ENCODE measurements at regions not wholly inside any gene's neighbourhood (a gene's known extent, or its start where the extent isn't known, plus 50 kb on each side); places are given as distances from the start of the nearest gene placed in this dataset.

GRCh38 chr12:127649961-127650360 lies 617.0 kb upstream of the TMEM132C start:
- DNase-seq, result no peak

DNA sequence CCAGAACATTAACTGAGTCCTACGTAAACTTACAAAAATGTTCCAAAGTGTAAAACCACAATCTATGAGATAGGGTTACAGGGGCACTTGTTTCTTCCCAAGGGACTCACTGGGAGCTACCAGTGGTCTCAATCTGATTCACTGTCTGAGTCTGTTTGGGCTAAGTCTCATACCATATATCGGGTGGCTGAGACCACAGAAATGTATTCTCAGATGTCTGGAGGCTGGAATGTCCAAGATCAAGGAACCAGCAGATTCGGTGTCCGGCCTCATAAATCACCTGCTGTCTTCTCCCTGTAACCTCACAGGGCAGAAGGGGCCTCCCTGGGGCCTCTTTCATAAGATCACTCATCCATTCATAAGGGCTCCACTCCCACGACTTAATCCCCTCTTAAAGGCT lies 616.3 kb upstream of the TMEM132C start:
- no peak for DNase-seq

GRCh38 chr12:127652281-127652680 lies 614.7 kb upstream of the TMEM132C start:
- DNase-seq, result no peak

GRCh38 chr12:127654383-127654985 lies 612.5 kb upstream of the TMEM132C start:
- no peak for DNase-seq

DNA sequence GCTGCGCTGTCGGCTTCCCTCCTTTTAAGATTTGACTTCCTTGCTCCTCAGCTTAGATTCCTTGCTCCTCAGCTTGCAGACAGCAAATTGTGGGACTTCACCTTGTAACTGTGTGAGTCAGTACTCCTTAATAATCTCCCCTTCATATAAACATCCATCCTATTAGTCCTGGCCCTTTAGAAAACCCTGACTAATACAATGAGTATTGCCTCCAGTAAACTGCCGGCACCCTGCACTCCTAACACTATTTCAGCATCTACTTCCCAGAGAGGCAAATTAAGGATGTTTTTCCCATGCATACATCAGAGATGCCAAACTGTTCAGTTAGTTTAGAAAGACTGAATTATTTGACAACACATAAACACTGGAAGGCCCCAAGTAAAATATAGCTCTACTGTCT lies 611.3 kb upstream of the TMEM132C start:
- no peak for DNase-seq

DNA sequence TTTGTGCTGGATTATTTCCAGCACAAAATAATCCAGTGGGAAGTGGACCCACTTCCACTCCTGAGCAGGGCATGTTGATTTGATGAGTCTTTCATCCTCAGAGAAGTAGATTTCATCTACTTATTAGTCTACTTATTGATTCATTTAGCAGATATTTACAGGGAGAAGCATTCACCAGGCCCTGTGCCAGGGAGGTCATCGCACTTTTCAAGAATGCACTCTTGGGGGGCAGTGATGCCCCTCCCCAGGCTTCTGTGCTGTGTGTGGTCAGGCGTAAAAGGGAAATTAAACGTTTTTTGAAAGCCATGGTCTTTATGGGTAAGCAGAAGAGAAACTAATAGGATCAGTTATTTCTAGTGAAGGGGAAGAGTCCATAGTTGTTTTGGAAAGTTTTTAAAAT lies 610.7 kb upstream of the TMEM132C start:
- no peak for DNase-seq

DNA sequence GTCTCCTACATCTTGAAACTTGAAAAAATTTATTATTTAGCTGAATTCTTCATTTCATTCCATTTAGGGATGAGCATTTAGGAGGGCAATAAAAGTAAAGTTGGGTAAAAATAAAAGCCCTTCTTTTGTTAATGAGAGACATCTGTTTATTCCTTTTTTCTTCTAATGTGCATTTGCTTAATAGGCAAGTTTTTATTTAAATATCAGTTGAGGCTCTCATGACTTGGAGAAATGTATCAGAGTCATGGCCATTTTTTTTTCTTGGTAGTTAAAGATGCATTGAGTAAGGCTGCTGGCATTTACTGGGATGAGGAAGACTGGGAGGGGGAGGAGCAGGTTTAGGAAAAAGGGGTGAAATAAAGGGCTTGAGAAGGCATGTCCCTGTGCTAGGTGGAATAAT lies 609.9 kb upstream of the TMEM132C start:
- DNase-seq, result no peak

- no peak for DNase-seq
These were observed 606.0 kb upstream of the TMEM132C start for GRCh38 chr12:127660961-127661360.

- no peak for DNase-seq
These were observed 603.3 kb upstream of the TMEM132C start for GRCh38 chr12:127663716-127664115.

DNA sequence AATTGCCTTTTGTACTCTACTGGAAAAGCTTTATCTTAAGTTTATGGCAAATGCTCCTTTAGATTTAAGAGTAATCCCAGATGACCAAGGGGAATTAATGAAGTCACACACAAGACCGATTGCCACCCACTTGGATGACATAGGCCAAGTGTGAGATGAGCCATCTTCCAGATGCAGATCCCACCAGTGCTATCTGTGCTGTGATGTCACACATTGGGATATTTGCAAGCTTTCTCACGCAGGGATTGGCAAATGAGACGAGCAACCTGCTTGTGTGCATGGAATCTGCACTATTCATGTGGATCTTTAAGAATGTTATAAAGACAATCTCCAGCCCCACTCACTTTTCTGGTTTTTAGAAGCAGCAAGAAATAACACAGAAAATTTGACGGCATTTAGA lies 602.1 kb upstream of the TMEM132C start:
- no peak for DNase-seq

- DNase-seq, result no peak
These were observed 599.8 kb upstream of the TMEM132C start for GRCh38 chr12:127667131-127667685.

DNA sequence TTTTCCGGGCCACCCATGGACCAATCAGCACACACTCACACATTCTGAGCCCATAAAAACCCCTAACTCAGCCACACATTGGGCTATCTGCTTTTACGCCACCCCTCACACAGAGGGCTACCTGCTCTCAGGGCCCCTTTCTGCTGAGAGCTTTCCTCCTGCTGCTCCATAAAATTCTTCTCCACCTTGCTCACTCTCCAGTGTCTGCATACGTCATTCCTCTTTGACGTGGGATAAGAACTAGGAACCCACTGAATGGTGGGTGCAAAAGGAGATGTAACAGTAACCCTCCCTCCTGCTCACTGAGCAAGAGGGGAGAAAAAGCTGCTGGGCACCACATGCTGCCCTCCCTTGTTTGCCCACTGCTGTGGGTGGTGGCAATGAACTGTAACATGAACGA lies 596.7 kb upstream of the TMEM132C start:
- no peak for DNase-seq

GRCh38 chr12:127670796-127671195 lies 596.2 kb upstream of the TMEM132C start:
- DNase-seq, result no peak

DNA sequence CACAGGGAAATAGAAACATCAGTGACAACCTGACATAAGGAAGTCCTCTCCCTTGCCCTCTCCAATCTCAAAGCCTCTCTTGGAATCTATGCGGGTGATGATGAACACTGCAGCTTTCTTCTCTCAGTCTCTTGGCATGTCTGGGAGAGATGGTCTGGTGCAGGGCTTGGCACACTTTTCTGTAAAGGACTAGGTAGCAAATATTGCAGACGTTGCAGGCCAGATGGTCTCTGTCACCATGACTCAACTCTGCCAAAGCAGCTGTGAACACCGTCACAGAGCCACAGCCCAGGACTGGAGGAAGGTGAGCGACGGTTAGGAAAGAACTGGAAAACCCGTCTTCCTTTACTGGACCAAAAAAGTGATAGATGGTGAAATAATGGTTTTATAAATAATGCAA lies 591.0 kb upstream of the TMEM132C start:
- DNase-seq, result no peak

GRCh38 chr12:127677537-127678131 lies 589.3 kb upstream of the TMEM132C start:
- DNase-seq, result peak; percentile 73

- no peak for DNase-seq
These were observed 588.0 kb upstream of the TMEM132C start for GRCh38 chr12:127678945-127679344.

DNA sequence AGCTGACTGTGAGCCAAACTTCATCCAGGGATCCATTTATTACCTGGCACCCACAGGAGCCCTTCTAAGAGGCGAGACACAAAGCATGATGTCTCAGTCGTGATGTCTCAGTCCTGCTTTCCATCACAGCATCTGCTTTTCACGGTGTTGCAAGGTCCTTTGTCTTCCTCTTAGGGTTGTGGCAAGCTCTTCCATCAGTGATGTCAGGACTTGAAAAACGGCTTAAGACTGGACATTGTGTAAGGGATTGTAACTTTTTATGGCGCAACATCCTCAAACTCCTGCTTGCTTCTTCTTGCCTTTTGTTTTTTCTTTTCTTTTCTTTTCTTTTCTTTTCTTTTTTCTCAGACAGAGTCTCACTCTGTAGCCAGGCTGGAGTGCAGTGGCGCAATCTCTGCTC lies 586.5 kb upstream of the TMEM132C start:
- DNase-seq, result no peak

DNA sequence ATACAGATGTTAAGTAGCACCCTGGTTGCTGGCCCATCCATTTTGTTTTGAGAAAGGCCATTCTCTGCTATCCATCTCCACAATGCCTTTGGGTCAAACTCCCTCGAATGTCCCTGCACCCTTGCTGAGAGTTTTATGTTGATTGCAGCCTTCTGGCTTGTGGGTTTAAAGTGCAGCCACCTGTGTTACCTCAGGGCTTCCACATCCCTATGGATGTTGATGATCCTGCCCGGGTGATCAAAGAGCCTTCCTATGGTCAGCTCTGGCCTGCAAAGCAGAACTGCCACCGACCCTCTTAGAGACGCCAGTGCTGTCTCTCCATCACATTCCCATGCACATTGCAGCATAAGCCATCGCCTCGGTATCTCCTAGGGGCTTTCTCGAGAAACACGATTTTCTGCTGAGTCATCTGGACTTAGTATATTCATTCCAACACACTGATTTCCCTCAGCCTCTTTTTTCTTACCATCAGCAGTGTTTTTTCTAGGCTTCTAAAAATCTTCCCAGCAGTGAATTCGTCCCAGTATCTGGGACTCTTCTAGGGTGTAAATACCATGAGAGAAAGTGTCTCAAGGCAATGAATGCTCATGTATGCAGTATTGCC lies 585.7 kb upstream of the TMEM132C start:
- DNase-seq, result no peak

DNA sequence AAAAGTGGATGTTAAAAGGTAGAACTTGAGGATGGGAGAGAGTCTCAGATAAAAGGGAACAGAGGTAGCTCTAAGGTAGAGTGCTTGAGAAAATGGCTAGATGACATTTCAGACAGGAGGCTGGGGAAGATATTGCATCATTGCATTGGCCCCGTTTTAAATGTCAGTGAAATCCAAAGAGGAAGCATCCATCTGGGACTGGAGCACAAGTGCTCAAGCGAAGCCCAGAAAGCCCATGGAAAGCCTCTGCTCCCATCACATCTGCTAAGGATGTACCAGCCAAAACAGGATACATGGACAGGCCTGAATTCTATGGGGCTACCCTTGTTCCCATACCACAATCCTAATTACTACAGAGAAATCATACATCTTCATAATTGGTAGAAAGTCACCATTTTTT lies 581.5 kb upstream of the TMEM132C start:
- DNase-seq, result no peak

GRCh38 chr12:127685931-127686330 lies 581.0 kb upstream of the TMEM132C start:
- no peak for DNase-seq

- DNase-seq, result no peak
These were observed 579.8 kb upstream of the TMEM132C start for GRCh38 chr12:127687181-127687580.

- DNase-seq, result no peak
These were observed 578.0 kb upstream of the TMEM132C start for GRCh38 chr12:127688906-127689428.

- no peak for DNase-seq
These were observed 576.8 kb upstream of the TMEM132C start for GRCh38 chr12:127690161-127690560.

GRCh38 chr12:127696963-127697362 lies 570.0 kb upstream of the TMEM132C start:
- DNase-seq, result no peak

Data from amniotic stem cell (primary cell).